GM21717 (cell line): ENCODE measurements at regions not wholly inside any gene's neighbourhood (a gene's known extent, or its start where the extent isn't known, plus 50 kb on each side); places are given as distances from the start of the nearest gene placed in this dataset.
"Not testable (repeated sequence)": the region's sequence is repeated elsewhere in the genome, so short reads cannot be mapped to it uniquely, and the experiment has no call there.

ENCODE experiments used
- ATAC-seq: cut with Tn5 transposase; IDR thresholded peaks from one replicate; pipeline ENCODE4 v1.9.1; 2021; ENCODE audit warnings: mild to moderate bottlenecking, moderate library complexity; ENCODE audit not compliant: unreplicated experiment

- ATAC-seq, result no peak
Measured at GRCh38 chr1:38615680-38616079, 243.9 kb downstream of the RRAGC start.

DNA sequence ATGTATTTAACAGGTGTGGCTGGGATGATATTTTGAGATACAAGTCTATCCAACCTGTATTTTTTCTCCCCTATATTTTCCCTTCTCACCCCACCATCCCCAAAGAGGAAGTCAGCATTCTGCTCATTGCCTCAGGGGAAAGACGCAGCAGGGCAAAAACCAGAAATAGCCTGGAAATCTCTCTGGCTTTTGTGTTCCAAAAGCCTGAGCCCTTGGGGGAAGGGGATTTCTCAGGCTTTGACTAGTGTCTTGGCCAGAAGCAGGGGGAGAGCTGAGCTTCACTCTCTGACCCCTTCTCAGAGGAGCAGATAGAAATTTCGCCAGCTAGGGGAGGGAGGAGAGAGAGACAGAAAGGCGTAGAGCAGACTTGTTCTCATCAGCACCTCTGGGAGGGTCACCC lies 244.7 kb downstream of the RRAGC start:
- ATAC-seq, result no peak

- ATAC-seq, result no peak
Measured at GRCh38 chr1:38613996-38614395, 245.6 kb downstream of the RRAGC start.

DNA sequence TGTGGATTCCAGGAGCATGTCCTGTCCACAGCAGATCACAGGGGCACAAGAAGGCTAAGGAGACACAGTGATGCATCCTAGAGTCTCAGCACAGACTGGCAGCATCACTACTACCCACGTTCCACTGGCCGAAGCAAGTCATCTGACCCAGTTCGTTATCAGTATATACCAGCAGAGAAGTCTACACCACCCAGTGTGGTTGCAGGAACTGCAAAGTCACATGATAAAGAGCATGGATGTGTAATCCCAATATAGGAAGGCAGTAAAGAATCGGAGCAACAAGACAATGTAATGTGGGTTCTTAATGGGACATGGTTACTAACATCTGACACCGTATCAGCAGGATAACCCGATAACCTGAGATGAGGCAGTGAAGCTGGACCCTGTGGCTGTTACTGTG lies 246.6 kb downstream of the RRAGC start:
- ATAC-seq, result no peak

- no peak for ATAC-seq
Measured at GRCh38 chr1:38611664-38612211, 247.8 kb downstream of the RRAGC start.

GRCh38 chr1:38609166-38610025 lies 250.2 kb downstream of the RRAGC start:
- no peak for ATAC-seq

GRCh38 chr1:38608202-38608864 lies 251.2 kb downstream of the RRAGC start:
- no peak for ATAC-seq

DNA sequence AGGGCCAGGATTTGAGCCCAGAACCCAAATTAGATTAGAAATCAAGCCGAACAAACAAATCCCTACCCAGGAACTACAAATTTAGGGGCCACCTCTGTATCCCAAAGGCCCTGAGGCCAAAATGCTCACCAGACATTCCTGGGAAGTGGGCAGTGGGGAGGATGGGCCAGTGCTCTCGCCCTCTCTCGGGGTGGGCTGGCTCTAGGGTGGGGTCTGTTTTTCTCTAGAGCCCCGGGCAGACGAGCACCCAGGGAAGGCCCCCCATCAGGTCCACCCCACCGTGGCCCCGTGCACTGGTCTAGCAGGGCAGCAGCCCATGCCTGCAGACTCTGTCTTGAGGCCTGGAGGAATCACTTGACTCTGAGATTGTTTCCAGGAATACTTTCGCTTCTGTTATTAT lies 252.0 kb downstream of the RRAGC start:
- ATAC-seq, result no peak

DNA sequence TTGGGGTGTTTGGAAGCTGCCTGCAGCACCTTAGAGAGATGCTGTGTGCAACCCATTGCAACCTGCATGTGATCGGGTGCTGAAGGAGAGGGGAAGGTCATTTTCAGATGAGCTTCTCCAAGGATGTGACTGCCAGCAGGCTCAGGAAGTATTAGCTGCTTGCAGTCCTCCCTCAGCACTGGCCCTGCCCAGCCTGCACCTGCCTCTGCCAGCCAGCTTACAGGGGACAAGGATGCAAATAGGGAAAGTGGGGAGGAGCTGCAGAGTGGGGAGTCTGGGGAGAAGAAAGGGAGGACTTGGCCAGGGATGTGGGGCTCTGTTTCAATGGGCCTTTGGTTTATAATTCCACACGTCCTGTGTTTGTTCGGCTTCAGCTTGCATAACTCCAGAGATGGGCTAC lies 254.5 kb downstream of the RRAGC start:
- ATAC-seq, result no peak

DNA sequence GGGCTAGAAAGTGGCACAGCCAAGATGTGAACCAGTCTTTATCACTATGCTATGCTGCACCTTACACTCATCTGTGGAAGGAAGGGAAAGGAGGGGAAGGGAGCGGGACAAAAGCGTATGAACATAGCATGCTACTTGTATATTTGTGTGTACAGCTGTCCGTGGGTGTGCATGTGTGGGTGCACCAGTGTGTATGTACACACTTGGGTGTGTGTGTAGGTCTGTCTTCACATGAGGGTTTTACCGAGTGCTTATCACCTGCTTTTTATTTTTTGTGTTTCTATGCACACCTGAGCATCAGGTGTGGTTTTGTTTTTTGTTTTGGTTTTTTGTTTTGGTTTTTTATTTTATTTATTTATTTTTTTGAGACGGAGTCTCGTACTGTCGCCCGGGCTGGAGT lies 255.7 kb downstream of the RRAGC start:
- ATAC-seq, result no peak

DNA sequence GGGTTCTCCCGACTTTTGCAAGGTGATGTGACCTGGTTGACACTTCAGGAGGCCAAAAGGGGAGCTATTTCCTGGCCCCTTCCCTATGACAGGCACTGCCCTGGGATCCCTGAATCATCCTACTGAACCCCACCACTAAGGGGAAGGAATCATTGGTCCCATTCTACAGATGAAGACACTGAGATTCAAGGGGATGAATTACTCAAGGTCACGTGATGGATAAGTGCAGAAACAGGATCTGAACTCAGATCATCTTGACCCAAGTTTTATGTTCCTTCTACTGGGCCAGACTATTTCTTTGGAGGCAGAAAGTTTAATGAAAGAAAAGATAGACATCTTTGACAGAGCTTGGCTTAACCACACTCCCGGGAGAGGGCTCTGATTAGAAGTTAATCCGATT lies 258.7 kb downstream of the RRAGC start:
- ATAC-seq, result no peak

DNA sequence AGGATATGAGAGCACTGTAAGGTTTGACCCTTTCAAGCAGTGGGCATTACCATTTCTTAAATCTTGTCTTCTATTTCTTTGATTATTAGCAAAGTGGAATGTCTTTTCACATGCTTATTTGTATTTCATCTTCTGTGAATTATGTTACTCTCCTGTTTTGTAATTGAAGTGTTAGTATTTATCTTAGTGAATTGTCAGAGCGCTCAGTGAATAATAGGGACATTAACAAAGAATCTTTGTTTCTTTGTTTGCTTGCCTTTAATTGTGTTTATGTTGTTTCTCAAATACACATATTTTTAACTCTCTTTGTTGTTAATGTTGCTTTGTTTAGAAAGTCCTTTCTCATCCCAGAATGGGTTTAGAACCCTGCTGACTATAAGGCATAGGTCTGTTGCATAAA lies 259.3 kb downstream of the RRAGC start:
- no peak for ATAC-seq

DNA sequence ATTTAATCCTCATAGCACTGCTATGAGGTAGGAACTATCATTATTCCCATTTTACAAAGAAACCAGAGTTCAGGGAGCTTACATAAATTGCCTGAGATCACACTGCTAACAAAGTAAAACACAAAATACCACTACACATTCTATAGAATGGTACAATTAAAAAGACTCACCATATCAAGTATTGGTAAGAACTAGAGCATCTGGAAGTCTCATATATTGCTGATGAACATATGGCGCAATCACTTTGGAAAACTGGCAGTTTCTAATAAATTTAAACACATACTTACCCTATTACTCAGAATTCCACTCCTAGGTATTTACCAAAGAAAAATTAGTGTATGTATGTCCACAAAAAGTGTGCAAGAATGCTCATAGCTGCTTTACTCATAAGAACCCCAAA lies 261.5 kb downstream of the RRAGC start:
- no peak for ATAC-seq

DNA sequence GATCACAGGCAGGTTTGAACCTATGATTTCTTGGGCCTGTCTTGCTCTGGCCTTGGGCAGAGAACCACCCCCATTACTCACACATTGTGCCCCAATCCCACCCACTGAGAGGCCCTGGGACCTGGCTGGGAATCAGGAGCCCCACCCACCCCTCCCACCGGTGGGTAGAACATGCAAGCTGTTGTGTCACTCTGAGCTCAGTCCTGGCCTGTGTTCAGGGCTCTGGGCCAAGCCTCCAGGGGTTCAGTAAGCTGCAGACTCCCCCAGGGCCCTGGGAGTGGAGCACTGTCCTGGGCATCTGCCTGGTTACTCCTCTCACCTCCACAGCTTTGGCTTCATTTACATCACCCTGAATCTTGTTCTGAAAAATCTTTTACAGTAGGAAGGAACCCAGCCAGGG lies 270.5 kb downstream of the RRAGC start:
- no peak for ATAC-seq

GRCh38 chr1:38587766-38588165 lies 271.8 kb downstream of the RRAGC start:
- no peak for ATAC-seq

DNA sequence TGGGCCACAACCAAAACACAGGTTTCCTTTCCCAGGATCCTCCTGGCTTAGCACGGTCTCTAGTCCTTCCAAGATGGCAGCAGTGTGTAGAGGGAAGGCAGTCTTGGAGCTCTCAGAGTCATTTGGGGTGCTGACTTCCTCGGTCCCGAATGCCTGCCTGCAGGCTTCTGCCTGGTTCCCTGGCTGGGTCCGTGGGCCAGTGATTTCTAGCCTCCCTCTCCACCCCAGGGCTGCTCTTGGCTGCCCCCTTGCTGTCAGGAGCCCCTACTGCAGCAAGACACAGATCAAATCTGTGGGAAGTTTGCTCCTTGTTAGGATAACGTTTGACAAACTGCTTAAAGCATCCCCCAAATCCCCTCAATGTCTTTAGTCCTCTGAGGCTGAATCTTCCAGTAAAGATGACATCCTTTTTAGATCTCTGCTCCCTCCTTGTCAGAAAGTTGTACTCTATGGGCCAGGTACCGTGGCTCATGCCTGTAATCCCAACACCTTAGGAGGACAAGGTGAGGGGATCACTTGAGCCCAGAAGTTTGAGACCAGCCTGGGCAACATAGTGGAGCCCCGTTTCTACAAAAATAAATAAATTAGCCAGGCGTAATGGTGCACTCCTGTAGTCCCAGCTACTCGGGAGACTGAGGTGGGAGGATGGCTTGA lies 272.5 kb downstream of the RRAGC start:
- ATAC-seq, result no peak

DNA sequence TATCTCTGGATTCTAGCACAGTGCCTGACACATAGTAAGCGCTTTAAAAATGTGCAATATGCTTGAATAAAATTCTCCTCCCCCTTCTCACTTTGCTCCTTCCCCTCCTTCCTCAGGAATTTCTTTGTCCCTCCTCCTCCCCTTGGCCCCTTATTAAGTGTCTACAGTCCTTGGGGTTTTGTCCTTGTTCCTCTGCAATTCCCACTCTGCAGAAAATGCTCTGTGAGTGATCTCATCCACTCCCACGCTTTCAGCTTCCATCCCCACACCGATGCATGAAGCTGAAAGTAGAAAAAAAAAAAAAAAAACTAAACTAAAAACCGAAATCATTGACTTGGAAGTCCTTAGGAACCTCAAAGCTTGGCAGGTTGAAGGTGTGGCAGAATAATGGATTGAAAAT lies 273.6 kb downstream of the RRAGC start:
- ATAC-seq, result no peak

- no peak for ATAC-seq
Measured at GRCh38 chr1:38585460-38585859, 274.1 kb downstream of the RRAGC start.

- ATAC-seq, result no peak
Measured at GRCh38 chr1:38584448-38585355, 274.9 kb downstream of the RRAGC start.

- not testable (repeated sequence) for ATAC-seq
Measured at GRCh38 chr1:38583287-38583686, 276.3 kb downstream of the RRAGC start.

- no peak for ATAC-seq
Measured at GRCh38 chr1:38581396-38581795, 278.2 kb downstream of the RRAGC start.
